B cell (primary cell): ENCODE measurements at regions not wholly inside any gene's neighbourhood (a gene's known extent, or its start where the extent isn't known, plus 50 kb on each side); places are given as distances from the start of the nearest gene placed in this dataset.

ENCODE experiments used
- ATAC-seq: fragments of 200-7000 bp; cut with Tn5 transposase; one replicate; pipeline ENCODE4 v1.10.0; 2021; ENCODE audit warnings: low read depth, mild to moderate bottlenecking, moderate number of reproducible peaks, moderate library complexity
- CTCF ChIA-PET: fragments of 350-600 bp; sonication (Branson Sonifier 250); formaldehyde crosslinking; loops from one replicate; lab custom pipeline; 2021; ENCODE audit warnings: antibody characterized with exemption, inconsistent platforms; lab: Charles Lee
- POLR2A ChIA-PET: fragments of 350-600 bp; sonication (Branson Sonifier 250); formaldehyde crosslinking; loops from one replicate; lab custom pipeline; 2021; ENCODE audit warnings: antibody characterized with exemption; lab: Charles Lee
- DNase-seq: peaks from one replicate; pipeline ENCODE4 v3.0.0; 2013
- H2AFZ ChIP-seq: 2 replicates; pipeline ENCODE4 v1.6.1; 2012; ENCODE audit warnings: mild to moderate bottlenecking, low read depth, low read length; ENCODE audit not compliant: insufficient read depth, poor library complexity, severe bottlenecking
- H3K27ac ChIP-seq, 2 donors: 1 replicate in 1 of 2; 2 replicates in 1 of 2; pipeline ENCODE4 v1.5.1; 2012 to 2013; ENCODE audit warnings: low read length in 2 of 2, mild to moderate bottlenecking in 2 of 2, moderate library complexity in 1 of 2
- H3K27me3 ChIP-seq, 4 experiments: fragments of 200-600 bp in 1 of 4; sonication (generic) in 1 of 4; replicated peaks in 1 of 4; 1 replicate in 2 of 4; 2 replicates in 2 of 4; pipeline versions ENCODE4 v1.6.1 to v1.7.0; 2013 to 2016; ENCODE audit warnings: low read length in 3 of 4, mild to moderate bottlenecking in 2 of 4, mixed read lengths in 1 of 4, moderate library complexity in 1 of 4; ENCODE audit not compliant: insufficient read depth in 4 of 4, control insufficient read depth in 3 of 4; ENCODE audit errors: control extremely low read depth in 1 of 4
- H3K36me3 ChIP-seq, 2 experiments: replicated peaks in 1 of 2; 1 replicate in 1 of 2; 2 replicates in 1 of 2; pipeline versions ENCODE4 v1.6.1 to v1.7.1; 2013; ENCODE audit warnings: low read length in 1 of 2; ENCODE audit not compliant: insufficient read depth in 2 of 2, control insufficient read depth in 1 of 2; ENCODE audit errors: control extremely low read depth in 1 of 2, extremely low read depth in 1 of 2
- H3K4me1 ChIP-seq, 2 donors: fragments of 200-600 bp in 1 of 2; sonication (generic) in 1 of 2; 1 replicate in 1 of 2; 2 replicates in 1 of 2; pipeline versions ENCODE4 v1.5.1 to v1.6.1; 2013 to 2017; ENCODE audit warnings: low read length in 2 of 2; ENCODE audit not compliant: control insufficient read depth in 2 of 2, insufficient read depth in 2 of 2
- H3K4me2 ChIP-seq: replicated peaks from 2 replicates; pipeline ENCODE3; 2012; ENCODE audit warnings: mild to moderate bottlenecking, low read depth, low read length; ENCODE audit not compliant: poor library complexity, severe bottlenecking
- H3K4me3 ChIP-seq, 5 experiments: fragments of 200-600 bp in 1 of 5; sonication (generic) in 1 of 5; 1 replicate in 3 of 5; 2 replicates in 2 of 5; pipeline versions ENCODE4 v1.5.1 to v1.7.0; 2011 to 2016; ENCODE audit warnings: low read length in 4 of 5, mild to moderate bottlenecking in 4 of 5, low read depth in 2 of 5, control low read depth in 1 of 5, moderate library complexity in 1 of 5; ENCODE audit not compliant: insufficient read depth in 1 of 5; ENCODE audit errors: control extremely low read depth in 1 of 5, extremely low read depth in 1 of 5
- H3K79me2 ChIP-seq: fragments of 200-600 bp; sonication (generic); one replicate; pipeline ENCODE4 v1.6.0; 2016; ENCODE audit warnings: low read length; ENCODE audit not compliant: control insufficient read depth, insufficient read depth
- H3K9ac ChIP-seq: fragments of 200-600 bp; sonication (generic); 2 replicates; pipeline ENCODE4 v1.6.1; 2017; ENCODE audit warnings: mild to moderate bottlenecking, low read length, moderate library complexity
- H3K9me3 ChIP-seq, 3 donors: one replicate each; pipeline versions ENCODE4 v1.6.1 to v1.7.1; 2013; ENCODE audit warnings: low read length in 2 of 3; ENCODE audit not compliant: control insufficient read depth in 2 of 3, insufficient read depth in 1 of 3; ENCODE audit errors: control extremely low read depth in 1 of 3
- H4K20me1 ChIP-seq: 2 replicates; pipeline ENCODE4 v1.6.0; 2012; ENCODE audit warnings: mild to moderate bottlenecking, low read length; ENCODE audit not compliant: insufficient read depth, control insufficient read depth, poor library complexity, severe bottlenecking
- H3K27ac Mint-ChIP-seq: one replicate; pipeline ENCODE4 v1.8.0; 2021; ENCODE audit warnings: mixed read lengths
- H3K27me3 Mint-ChIP-seq: one replicate; pipeline ENCODE4 v1.8.0; 2021; ENCODE audit warnings: mixed read lengths
- H3K4me1 Mint-ChIP-seq: one replicate; pipeline ENCODE4 v1.8.0; 2021; ENCODE audit warnings: mixed read lengths
- H3K4me3 Mint-ChIP-seq: one replicate; pipeline ENCODE4 v1.8.0; 2021; ENCODE audit warnings: mixed read lengths
- H3K9me3 Mint-ChIP-seq: one replicate; pipeline ENCODE4 v1.8.0; 2022; ENCODE audit warnings: mixed read lengths; ENCODE audit not compliant: insufficient read depth
- CTCF ChIP-seq: fragments of 200-600 bp; IDR thresholded peaks from one replicate; pipeline ENCODE4 v1.8.0; 2022; ENCODE audit warnings: antibody characterized with exemption, mild to moderate bottlenecking
- EZH2 ChIP-seq: IDR thresholded peaks from 2 replicates; pipeline ENCODE4 v1.6.1; 2012; ENCODE audit warnings: borderline replicate concordance, low read depth, mild to moderate bottlenecking, moderate library complexity, low read length; ENCODE audit not compliant: insufficient read depth, poor library complexity, severe bottlenecking
- WGBS: methylation state at CpG from one replicate; pipeline ENCODE4 v1.1.5; 2013; ENCODE audit warnings: missing lambda C conversion rate; ENCODE audit not compliant: insufficient coverage; 5-methylcytosine and 5-hydroxymethylcytosine counted together
- intact Hi-C: fragments of 100-400 bp; cut with micrococcal nuclease; formaldehyde crosslinking; loops from one replicate; pipeline ENCODE4 v1.10.0; 2022

DNA sequence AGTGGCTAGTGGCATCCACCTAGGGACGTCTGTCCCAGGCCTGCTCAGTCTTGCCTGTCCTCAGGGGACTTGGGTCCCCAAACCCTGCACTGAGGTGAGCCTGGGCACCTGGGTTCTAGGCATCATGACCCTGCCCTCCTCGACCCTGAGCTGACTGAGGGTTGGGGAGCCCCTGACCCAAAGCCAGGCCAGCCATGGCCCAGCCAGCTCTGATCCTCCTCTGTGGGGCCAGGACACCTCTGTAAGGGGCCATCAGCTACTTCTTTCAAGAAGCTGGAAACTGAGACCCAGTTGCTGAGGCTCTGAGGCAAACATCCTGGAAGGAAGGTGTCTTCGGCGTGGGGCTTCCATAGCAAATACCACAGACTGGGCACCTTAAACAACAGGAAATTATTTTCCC, 329.3 kb downstream of the QKI start:
- TF ChIP-seq CTCF = no peak
- TF ChIP-seq EZH2 = no peak
- WGBS = 75% methylated on average over 3 of the region's 4 CpGs
- no peak for ATAC-seq

GRCh38 chr6:163741743-163742363, 327.3 kb downstream of the QKI start:
- H3K36me3 ChIP-seq = no peaks in the 10 kb centered on the region
- Mint-ChIP-seq H3K4me3 (no peak overlapping the region), H3K27me3 (peaks cover 15% of the 10 kb centered on the region), H3K9me3 (no peaks in the 10 kb centered on the region), H3K27ac (no peak overlapping the region), H3K4me1 (no peaks in the 10 kb centered on the region)
- DNase-seq (no peak), ATAC-seq (no peak)
- H3K27me3 ChIP-seq = peaks cover 0 to 19% (median 0%) of the 10 kb centered on the region in 4 experiments
- H3K4me1 ChIP-seq = no peaks in the 10 kb centered on the region
- no peak overlapping the region for H2AFZ ChIP-seq
- POLR2A ChIA-PET = no interaction called here
- TF ChIP-seq CTCF = no peak
- TF ChIP-seq EZH2 = no peak
- H3K4me2 ChIP-seq = no peak overlapping the region
- H4K20me1 ChIP-seq = no peaks in the 10 kb centered on the region
- no peak overlapping the region for H3K9ac ChIP-seq
- no peaks in the 10 kb centered on the region for H3K79me2 ChIP-seq
- CTCF ChIA-PET = no interaction called here
- intact Hi-C loops = no loop called here
- no peak overlapping the region for H3K27ac ChIP-seq
- H3K4me3 ChIP-seq = no peak overlapping the region
- peaks cover 0 to 5% (median 2%) of the 10 kb centered on the region in 3 donors for H3K9me3 ChIP-seq
- WGBS = 90% methylated on average over 15 of the region's 17 CpGs

More for the DNA sequence above, 329.3 kb downstream of the QKI start:
- Histone ChIP-seq H3K36me3 (no peaks in the 10 kb centered on the region), H3K4me3 (no peak overlapping the region), H4K20me1 (no peaks in the 10 kb centered on the region), H3K27ac (no peak overlapping the region), H2AFZ (no peak overlapping the region), H3K9ac (no peak overlapping the region), H3K9me3 (peaks cover 0 to 8% (median 1%) of the 10 kb centered on the region in 3 donors), H3K79me2 (no peaks in the 10 kb centered on the region), H3K27me3 (peaks cover 0 to 26% (median 0%) of the 10 kb centered on the region in 4 experiments), H3K4me1 (no peaks in the 10 kb centered on the region), H3K4me2 (no peak overlapping the region)
- peaks cover 23% of the 10 kb centered on the region for H3K27me3 Mint-ChIP-seq
- no peak for DNase-seq
- no peaks in the 10 kb centered on the region for H3K4me1 Mint-ChIP-seq
- intact Hi-C loops = no loop called here
- H3K9me3 Mint-ChIP-seq = no peaks in the 10 kb centered on the region
- ChIA-PET CTCF (no interaction called here), POLR2A (no interaction called here)
- no peak overlapping the region for H3K27ac Mint-ChIP-seq
- H3K4me3 Mint-ChIP-seq = no peak overlapping the region
